Heart left ventricle (tissue), 13 donors: ENCODE measurements at regions not wholly inside any gene's neighbourhood (a gene's known extent, or its start where the extent isn't known, plus 50 kb on each side); places are given as distances from the start of the nearest gene placed in this dataset.

Source experiments
- CTCF ChIP-seq, 12 donors: fragments of 200-600 bp; sonication (generic) in 4 of 12; IDR thresholded peaks; one replicate each; pipeline versions ENCODE4 v1.5.0 to v1.8.0; 2018 to 2022; ENCODE audit warnings: antibody characterized with exemption in 12 of 12, mild to moderate bottlenecking in 5 of 12
- POLR2A ChIP-seq, 2 donors: fragments of 450-650 bp; IDR thresholded peaks; one replicate each; pipeline ENCODE4 v1.6.1; 2017; ENCODE audit warnings: antibody characterized with exemption in 2 of 2, mild to moderate bottlenecking in 2 of 2, moderate library complexity in 2 of 2
- donor health status: ischemic (EF 13 %, LVEDD 7.1; RV severe dilation, severe dysfunction).
- donor health status: DM: no; HTN: yes; CAD: no.
- donor health status: DM: no; HTN: no; CAD: no.
- donor health status: ischemic (EF 25% LVEDD 6.9; RV normal size, moderate dysfunction).
- donor health status: ischemic (EF 25% LVEDD 5.7; RV mildly dilated, moderate dysfunction).
- donor health status: ischemic (EF 35%, LVEDD 5.7; RV mildly dilated, moderate dysfunction).
- donor health status: nonischemic (EF 11% LVEDD 7.7; RV severe dilation, severe dysfunction).
- donor health status: DM: yes; HTN: yes; CAD: no.
- donor health status: PGD.
- donor health status: ischemic (EF 29% LVEDD 5.4; RV normal size, mild dysfunction).
- donor health status: nonischemic (EF 23%, LVEDD 6.1; RV moderate dilation, normal function).

GRCh38 chr20:50423758-50424157, 86.4 kb upstream of the PTPN1 start:
- no peak for TF ChIP-seq POLR2A (IDR thresholded peaks at IDR 0.05)
- no peak for TF ChIP-seq CTCF (IDR thresholded peaks at IDR 0.05)
